ENCODE measurements at regions not wholly inside any gene's neighbourhood (a gene's known extent, or its start where the extent isn't known, plus 50 kb on each side); places are given as distances from the start of the nearest gene placed in this dataset.

DNA sequence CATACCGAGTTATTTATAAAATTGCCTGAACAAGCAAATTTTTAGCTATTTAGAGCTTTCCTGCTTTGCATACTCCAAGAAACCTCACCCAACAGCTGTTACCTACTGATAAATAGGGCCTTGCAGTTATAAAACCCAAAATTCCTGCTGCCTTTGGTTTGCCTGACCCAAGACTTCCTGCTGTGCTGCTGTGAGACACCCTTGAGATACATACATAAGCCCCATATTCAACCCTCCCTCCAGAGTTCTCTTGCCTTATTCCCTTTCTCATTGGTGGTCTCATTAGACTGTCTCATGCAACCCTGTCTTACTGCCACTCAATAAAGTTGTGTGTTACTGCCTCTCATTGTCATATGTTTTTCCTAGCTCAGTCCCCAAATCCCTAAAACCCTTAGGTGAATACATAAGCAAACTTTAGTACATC, 677.6 kb downstream of the UQCRFS1 start:
- TF ChIP-seq BHLHE40 (IDR thresholded peaks at IDR 0.05; ENCODE audit: borderline replicate concordance in 1 of 2, low read depth in 2 of 2, low read length in 1 of 2), result no peak
- TF ChIP-seq POLR2AphosphoS5 (IDR thresholded peaks at IDR 0.05; ENCODE audit: low read length), result no peak
- no peak for TF ChIP-seq SRF (IDR thresholded peaks at IDR 0.05; ENCODE audit: low read depth in 2 of 2, low read length in 2 of 2)
- no peak for TF ChIP-seq EGR1 (IDR thresholded peaks at IDR 0.05; ENCODE audit: borderline replicate concordance in 1 of 2, low read depth in 2 of 2, low read length in 2 of 2)
- TF ChIP-seq, protein P1, sequence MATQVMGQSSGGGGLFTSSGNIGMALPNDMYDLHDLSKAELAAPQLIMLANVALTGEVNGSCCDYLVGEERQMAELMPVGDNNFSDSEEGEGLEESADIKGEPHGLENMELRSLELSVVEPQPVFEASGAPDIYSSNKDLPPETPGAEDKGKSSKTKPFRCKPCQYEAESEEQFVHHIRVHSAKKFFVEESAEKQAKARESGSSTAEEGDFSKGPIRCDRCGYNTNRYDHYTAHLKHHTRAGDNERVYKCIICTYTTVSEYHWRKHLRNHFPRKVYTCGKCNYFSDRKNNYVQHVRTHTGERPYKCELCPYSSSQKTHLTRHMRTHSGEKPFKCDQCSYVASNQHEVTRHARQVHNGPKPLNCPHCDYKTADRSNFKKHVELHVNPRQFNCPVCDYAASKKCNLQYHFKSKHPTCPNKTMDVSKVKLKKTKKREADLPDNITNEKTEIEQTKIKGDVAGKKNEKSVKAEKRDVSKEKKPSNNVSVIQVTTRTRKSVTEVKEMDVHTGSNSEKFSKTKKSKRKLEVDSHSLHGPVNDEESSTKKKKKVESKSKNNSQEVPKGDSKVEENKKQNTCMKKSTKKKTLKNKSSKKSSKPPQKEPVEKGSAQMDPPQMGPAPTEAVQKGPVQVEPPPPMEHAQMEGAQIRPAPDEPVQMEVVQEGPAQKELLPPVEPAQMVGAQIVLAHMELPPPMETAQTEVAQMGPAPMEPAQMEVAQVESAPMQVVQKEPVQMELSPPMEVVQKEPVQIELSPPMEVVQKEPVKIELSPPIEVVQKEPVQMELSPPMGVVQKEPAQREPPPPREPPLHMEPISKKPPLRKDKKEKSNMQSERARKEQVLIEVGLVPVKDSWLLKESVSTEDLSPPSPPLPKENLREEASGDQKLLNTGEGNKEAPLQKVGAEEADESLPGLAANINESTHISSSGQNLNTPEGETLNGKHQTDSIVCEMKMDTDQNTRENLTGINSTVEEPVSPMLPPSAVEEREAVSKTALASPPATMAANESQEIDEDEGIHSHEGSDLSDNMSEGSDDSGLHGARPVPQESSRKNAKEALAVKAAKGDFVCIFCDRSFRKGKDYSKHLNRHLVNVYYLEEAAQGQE (IDR thresholded peaks at IDR 0.05; ENCODE audit: low read depth, low read length), result no peak
- TF ChIP-seq NFYB (IDR thresholded peaks at IDR 0.05; ENCODE audit: insufficient read depth, low read depth, low read length), result no peak
- TF ChIP-seq RAD21 (IDR thresholded peaks at IDR 0.05; ENCODE audit: insufficient read depth, low read depth, low read length), result no peak
- TF ChIP-seq, protein P2, sequence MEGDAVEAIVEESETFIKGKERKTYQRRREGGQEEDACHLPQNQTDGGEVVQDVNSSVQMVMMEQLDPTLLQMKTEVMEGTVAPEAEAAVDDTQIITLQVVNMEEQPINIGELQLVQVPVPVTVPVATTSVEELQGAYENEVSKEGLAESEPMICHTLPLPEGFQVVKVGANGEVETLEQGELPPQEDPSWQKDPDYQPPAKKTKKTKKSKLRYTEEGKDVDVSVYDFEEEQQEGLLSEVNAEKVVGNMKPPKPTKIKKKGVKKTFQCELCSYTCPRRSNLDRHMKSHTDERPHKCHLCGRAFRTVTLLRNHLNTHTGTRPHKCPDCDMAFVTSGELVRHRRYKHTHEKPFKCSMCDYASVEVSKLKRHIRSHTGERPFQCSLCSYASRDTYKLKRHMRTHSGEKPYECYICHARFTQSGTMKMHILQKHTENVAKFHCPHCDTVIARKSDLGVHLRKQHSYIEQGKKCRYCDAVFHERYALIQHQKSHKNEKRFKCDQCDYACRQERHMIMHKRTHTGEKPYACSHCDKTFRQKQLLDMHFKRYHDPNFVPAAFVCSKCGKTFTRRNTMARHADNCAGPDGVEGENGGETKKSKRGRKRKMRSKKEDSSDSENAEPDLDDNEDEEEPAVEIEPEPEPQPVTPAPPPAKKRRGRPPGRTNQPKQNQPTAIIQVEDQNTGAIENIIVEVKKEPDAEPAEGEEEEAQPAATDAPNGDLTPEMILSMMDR (IDR thresholded peaks at IDR 0.05 in 2 of 3, conservative IDR thresholded peaks at IDR 0.05 in 1 of 3; ENCODE audit: control insufficient read depth in 2 of 3, extremely low read depth in 1 of 3, insufficient read depth in 1 of 3, low read depth in 3 of 3, low read length in 3 of 3), result no peak
- TF ChIP-seq ZSCAN29 (IDR thresholded peaks at IDR 0.05), result no peak
- TF ChIP-seq CEBPB (IDR thresholded peaks at IDR 0.05; ENCODE audit: borderline replicate concordance in 1 of 2, low read depth in 2 of 2, low read length in 2 of 2), result no peak
- TF ChIP-seq EZH2 (IDR thresholded peaks at IDR 0.05; ENCODE audit: borderline replicate concordance, control insufficient read depth, low read depth, low read length), result no peak
- no peak for TF ChIP-seq ZNF274 (IDR thresholded peaks at IDR 0.05; ENCODE audit: insufficient read depth, insufficient read length)
- TF ChIP-seq, protein P3, sequence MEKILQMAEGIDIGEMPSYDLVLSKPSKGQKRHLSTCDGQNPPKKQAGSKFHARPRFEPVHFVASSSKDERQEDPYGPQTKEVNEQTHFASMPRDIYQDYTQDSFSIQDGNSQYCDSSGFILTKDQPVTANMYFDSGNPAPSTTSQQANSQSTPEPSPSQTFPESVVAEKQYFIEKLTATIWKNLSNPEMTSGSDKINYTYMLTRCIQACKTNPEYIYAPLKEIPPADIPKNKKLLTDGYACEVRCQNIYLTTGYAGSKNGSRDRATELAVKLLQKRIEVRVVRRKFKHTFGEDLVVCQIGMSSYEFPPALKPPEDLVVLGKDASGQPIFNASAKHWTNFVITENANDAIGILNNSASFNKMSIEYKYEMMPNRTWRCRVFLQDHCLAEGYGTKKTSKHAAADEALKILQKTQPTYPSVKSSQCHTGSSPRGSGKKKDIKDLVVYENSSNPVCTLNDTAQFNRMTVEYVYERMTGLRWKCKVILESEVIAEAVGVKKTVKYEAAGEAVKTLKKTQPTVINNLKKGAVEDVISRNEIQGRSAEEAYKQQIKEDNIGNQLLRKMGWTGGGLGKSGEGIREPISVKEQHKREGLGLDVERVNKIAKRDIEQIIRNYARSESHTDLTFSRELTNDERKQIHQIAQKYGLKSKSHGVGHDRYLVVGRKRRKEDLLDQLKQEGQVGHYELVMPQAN (conservative IDR thresholded peaks at IDR 0.05), result no peak
